SHP77 treated with DMSO at 0.1 percent for 48 hours (cell line): ENCODE measurements at regions not wholly inside any gene's neighbourhood (a gene's known extent, or its start where the extent isn't known, plus 50 kb on each side); places are given as distances from the start of the nearest gene placed in this dataset.

ENCODE experiments used
- DNase-seq: peaks from one replicate; lab custom pipeline; 2025; lab: John Stamatoyannopoulos, UW

- DNase-seq: no peak
Measured at GRCh38 chr3:99500485-99500884, 137.9 kb upstream of the COL8A1 start.

GRCh38 chr3:99499235-99500158, 138.9 kb upstream of the COL8A1 start:
- DNase-seq: no peak

GRCh38 chr3:99498550-99499234, 139.7 kb upstream of the COL8A1 start:
- peak; percentile 7 for DNase-seq

- DNase-seq: no peak
Measured at GRCh38 chr3:99487894-99488293, 150.5 kb upstream of the COL8A1 start.

GRCh38 chr3:99485286-99485685, 153.1 kb upstream of the COL8A1 start:
- DNase-seq: no peak

- no peak for DNase-seq
Measured at GRCh38 chr3:99484871-99485270, 153.5 kb upstream of the COL8A1 start.

- no peak for DNase-seq
Measured at GRCh38 chr3:99483841-99484240, 154.6 kb upstream of the COL8A1 start.

GRCh38 chr3:99482191-99482590, 156.2 kb upstream of the COL8A1 start:
- DNase-seq: no peak

GRCh38 chr3:99481561-99481960, 156.8 kb upstream of the COL8A1 start:
- no peak for DNase-seq

- DNase-seq: no peak
Measured at GRCh38 chr3:99479768-99480167, 158.6 kb upstream of the COL8A1 start.

- DNase-seq: no peak
Measured at GRCh38 chr3:99477650-99478049, 160.7 kb upstream of the COL8A1 start.

GRCh38 chr3:99475229-99475628, 163.2 kb upstream of the COL8A1 start:
- no peak for DNase-seq

GRCh38 chr3:99474776-99475175, 163.6 kb upstream of the COL8A1 start:
- DNase-seq: no peak

- no peak for DNase-seq
Measured at GRCh38 chr3:99473321-99473751, 165.1 kb upstream of the COL8A1 start.

- DNase-seq: no peak
Measured at GRCh38 chr3:99472385-99472784, 166.0 kb upstream of the COL8A1 start.

GRCh38 chr3:99471353-99472323, 166.8 kb upstream of the COL8A1 start:
- no peak for DNase-seq

- no peak for DNase-seq
Measured at GRCh38 chr3:99470841-99471240, 167.6 kb upstream of the COL8A1 start.

- DNase-seq: no peak
Measured at GRCh38 chr3:99468918-99469317, 169.5 kb upstream of the COL8A1 start.

- no peak for DNase-seq
Measured at GRCh38 chr3:99467420-99467819, 171.0 kb upstream of the COL8A1 start.

- no peak for DNase-seq
Measured at GRCh38 chr3:99466331-99466730, 172.1 kb upstream of the COL8A1 start.

- no peak for DNase-seq
Measured at GRCh38 chr3:99458013-99458412, 180.4 kb upstream of the COL8A1 start.

- DNase-seq: no peak
Measured at GRCh38 chr3:99442599-99442998, 195.8 kb upstream of the COL8A1 start.
